Esophagus (tissue), 2 donors: ENCODE measurements at regions not wholly inside any gene's neighbourhood (a gene's known extent, or its start where the extent isn't known, plus 50 kb on each side); places are given as distances from the start of the nearest gene placed in this dataset.

Experiments
- H3K27ac ChIP-seq, 2 donors: one replicate each; pipeline ENCODE4 v1.5.1; 2013; ENCODE audit warnings: low read depth in 2 of 2, mild to moderate bottlenecking in 2 of 2, inconsistent platforms in 1 of 2, low read length in 1 of 2, moderate library complexity in 1 of 2
- H3K27me3 ChIP-seq, 2 donors: one replicate each; pipeline ENCODE4 v1.6.1; 2013; ENCODE audit warnings: low read length in 2 of 2, control low read depth in 1 of 2, mild to moderate bottlenecking in 1 of 2; ENCODE audit not compliant: insufficient read depth in 2 of 2, control insufficient read depth in 1 of 2
- H3K36me3 ChIP-seq, 2 donors: one replicate each; pipeline ENCODE4 v1.6.1; 2013; ENCODE audit warnings: low read length in 1 of 2; ENCODE audit not compliant: control insufficient read depth in 2 of 2, insufficient read depth in 2 of 2
- H3K4me1 ChIP-seq, 2 donors: one replicate each; pipeline ENCODE4 v1.6.1; 2013; ENCODE audit warnings: low read length in 1 of 2; ENCODE audit not compliant: control insufficient read depth in 2 of 2, insufficient read depth in 2 of 2
- H3K4me3 ChIP-seq, 2 donors: one replicate each; pipeline ENCODE4 v1.5.1; 2013; ENCODE audit warnings: low read length in 2 of 2, mild to moderate bottlenecking in 2 of 2, low read depth in 1 of 2, moderate library complexity in 1 of 2
- H3K9me3 ChIP-seq, 2 donors: one replicate each; pipeline ENCODE4 v1.6.1; 2013; ENCODE audit warnings: mild to moderate bottlenecking in 2 of 2, low read depth in 1 of 2, low read length in 1 of 2, moderate library complexity in 1 of 2; ENCODE audit not compliant: control insufficient read depth in 2 of 2, insufficient read depth in 1 of 2
- WGBS, 2 donors: extraction: QIAGEN DNeasy Blood & Tissue Kit; methylation state at CpG; one replicate each; pipeline ENCODE4 v1.1.7; 2013; 5-methylcytosine and 5-hydroxymethylcytosine counted together
- donor health status: healthy with polysubstance abuse.
- donor health status: Bipolar disorder and iron deficiency.

DNA sequence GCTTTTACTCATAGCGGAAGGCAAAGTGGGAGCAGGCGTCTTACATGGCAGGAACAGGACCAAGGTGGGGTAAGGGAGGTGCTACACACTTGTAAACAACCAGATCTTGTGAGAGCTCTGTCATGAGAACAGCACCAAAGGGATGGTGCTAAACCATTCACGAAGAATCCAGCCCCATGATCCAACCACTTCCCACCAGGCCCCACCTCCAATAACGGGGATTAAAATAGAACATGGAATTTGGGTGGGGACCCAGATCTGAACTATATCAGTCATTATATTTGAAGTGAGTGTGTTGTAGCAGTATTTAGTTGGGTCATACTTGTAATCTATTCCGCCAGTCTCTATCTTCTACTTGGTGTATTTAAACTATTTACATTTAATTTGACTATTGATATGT is 190.9 kb downstream of the RPLP1 start:
- Histone ChIP-seq H3K9me3 (no peaks in the 10 kb centered on the region), H3K4me1 (no peaks in the 10 kb centered on the region), H3K36me3 (no peaks in the 10 kb centered on the region), H3K4me3 (no peak overlapping the region), H3K27ac (no peak overlapping the region), H3K27me3 (no peaks in the 10 kb centered on the region)
- WGBS, 2 donors, result 85 to 93% methylated on average over 5 of the region's 5 CpGs

DNA sequence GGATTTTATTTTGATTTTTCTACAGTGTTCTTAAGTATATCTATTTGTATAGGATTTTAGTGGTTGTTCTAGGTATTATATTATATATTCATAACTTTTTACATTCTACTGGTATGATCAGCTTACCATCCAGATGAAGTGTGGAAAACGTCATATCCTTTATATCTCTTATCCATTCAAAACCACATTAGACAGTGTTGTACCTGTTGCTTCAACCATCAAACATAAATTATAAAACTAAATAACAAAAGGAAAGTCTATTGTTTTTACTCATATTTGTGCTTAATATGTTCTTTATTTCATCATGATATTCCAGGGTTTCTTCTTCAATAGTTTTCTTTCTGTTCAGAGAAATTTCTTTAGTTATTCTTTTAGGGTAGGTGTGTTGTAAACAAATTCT is 191.4 kb downstream of the RPLP1 start:
- H3K9me3 ChIP-seq, result no peaks in the 10 kb centered on the region
- H3K27ac ChIP-seq, result no peak overlapping the region
- H3K4me3 ChIP-seq, result no peak overlapping the region
- 86 to 89% methylated on average over 1 of the region's 1 CpG for WGBS, 2 donors
- no peaks in the 10 kb centered on the region for H3K4me1 ChIP-seq
- H3K36me3 ChIP-seq, result no peaks in the 10 kb centered on the region
- H3K27me3 ChIP-seq, result no peaks in the 10 kb centered on the region

DNA sequence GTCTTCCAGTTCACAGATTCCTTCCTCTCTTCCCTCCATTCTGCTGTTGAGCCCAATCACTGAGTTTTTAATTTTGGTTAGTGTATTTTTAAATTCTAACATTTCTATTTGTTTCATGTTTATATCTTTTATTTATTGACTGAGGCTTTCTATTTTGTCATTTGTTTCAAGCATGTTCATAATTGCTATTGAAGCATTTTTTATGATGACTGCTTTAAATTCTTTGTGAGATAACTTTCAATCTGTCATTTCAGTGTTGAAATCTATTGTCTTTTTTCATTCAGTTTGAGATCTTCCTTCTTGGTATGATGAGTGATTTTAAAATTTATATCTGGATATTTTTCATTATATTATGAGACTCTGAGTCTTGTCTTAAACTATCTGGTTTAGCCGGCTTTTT is 192.3 kb downstream of the RPLP1 start:
- H3K4me3 ChIP-seq, result no peak overlapping the region
- H3K36me3 ChIP-seq, result no peaks in the 10 kb centered on the region
- no peak overlapping the region for H3K27ac ChIP-seq
- H3K27me3 ChIP-seq, result no peaks in the 10 kb centered on the region
- WGBS, 2 donors, result 87 to 93% methylated on average over 1 of the region's 1 CpG
- H3K9me3 ChIP-seq, result no peaks in the 10 kb centered on the region
- no peaks in the 10 kb centered on the region for H3K4me1 ChIP-seq

DNA sequence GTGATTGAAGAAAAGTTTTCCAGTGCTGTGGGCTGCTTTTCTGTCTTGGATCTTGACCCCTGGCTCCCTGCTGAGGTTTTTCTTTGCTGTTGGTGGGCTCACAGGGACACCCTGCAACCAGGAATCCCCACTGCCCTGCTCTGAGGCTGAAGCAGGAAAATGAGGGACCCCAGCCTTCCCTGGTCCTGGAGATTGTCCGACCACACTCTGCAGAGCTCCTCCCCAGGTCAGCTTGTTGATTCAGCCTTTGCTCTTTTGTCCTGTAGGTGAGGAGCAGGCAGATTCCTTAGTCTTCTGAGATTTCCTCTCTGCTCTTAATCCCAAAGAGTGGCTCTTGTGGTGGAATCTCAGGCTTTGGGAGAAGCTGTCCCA is 194.5 kb downstream of the RPLP1 start:
- 75 to 84% methylated on average over 1 of the region's 1 CpG for WGBS, 2 donors
- H3K4me1 ChIP-seq, result no peaks in the 10 kb centered on the region
- H3K9me3 ChIP-seq, result no peaks in the 10 kb centered on the region
- H3K27ac ChIP-seq, result no peak overlapping the region
- H3K4me3 ChIP-seq, result no peak overlapping the region
- H3K27me3 ChIP-seq, result no peaks in the 10 kb centered on the region
- no peaks in the 10 kb centered on the region for H3K36me3 ChIP-seq

- H3K9me3 ChIP-seq, result no peaks in the 10 kb centered on the region
- H3K4me3 ChIP-seq, result no peak overlapping the region
- no peaks in the 10 kb centered on the region for H3K36me3 ChIP-seq
- H3K27ac ChIP-seq, result no peak overlapping the region
- 49 to 53% methylated on average over 14 of the region's 14 CpGs for WGBS, 2 donors
- no peaks in the 10 kb centered on the region for H3K27me3 ChIP-seq
- no peaks in the 10 kb centered on the region for H3K4me1 ChIP-seq
These were observed 195.6 kb downstream of the RPLP1 start for GRCh38 chr15:69648212-69648611.

- Histone ChIP-seq H3K4me3 (no peak overlapping the region), H3K9me3 (no peaks in the 10 kb centered on the region), H3K27me3 (no peaks in the 10 kb centered on the region), H3K27ac (no peak overlapping the region), H3K4me1 (no peaks in the 10 kb centered on the region), H3K36me3 (no peaks in the 10 kb centered on the region)
- WGBS, 2 donors, result 60 to 62% methylated on average over 13 of the region's 13 CpGs
These were observed 196.4 kb downstream of the RPLP1 start for GRCh38 chr15:69648775-69649735.

DNA sequence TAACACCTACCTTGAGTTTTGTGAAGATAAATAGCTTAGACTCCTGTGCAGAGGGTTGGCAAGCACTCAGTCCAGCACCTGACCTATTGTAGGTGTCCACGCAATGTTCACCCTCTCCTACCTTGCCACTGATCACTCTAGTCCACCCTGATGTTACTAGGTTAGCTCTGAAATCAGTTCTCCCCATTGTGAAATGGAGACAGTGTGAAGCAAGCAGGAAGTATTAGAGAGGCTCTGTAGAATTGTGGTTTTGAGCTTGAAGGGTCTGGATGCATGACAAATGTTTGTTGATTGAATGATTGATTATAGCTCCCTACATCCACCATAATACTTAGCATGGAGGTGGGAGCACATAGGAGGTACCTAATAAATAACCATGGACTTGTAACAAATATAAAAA is 199.7 kb downstream of the RPLP1 start:
- H3K27ac ChIP-seq, result no peak overlapping the region
- H3K9me3 ChIP-seq, result no peaks in the 10 kb centered on the region
- H3K36me3 ChIP-seq, result no peaks in the 10 kb centered on the region
- H3K4me1 ChIP-seq, result no peaks in the 10 kb centered on the region
- 93 to 100% methylated on average over 1 of the region's 1 CpG for WGBS, 2 donors
- no peaks in the 10 kb centered on the region for H3K27me3 ChIP-seq
- no peak overlapping the region for H3K4me3 ChIP-seq

GRCh38 chr15:69652751-69653305 is 200.2 kb downstream of the RPLP1 start:
- no peaks in the 10 kb centered on the region for H3K27me3 ChIP-seq
- 83 to 84% methylated on average over 5 of the region's 5 CpGs for WGBS, 2 donors
- H3K36me3 ChIP-seq, result no peaks in the 10 kb centered on the region
- H3K27ac ChIP-seq, result no peak overlapping the region
- H3K9me3 ChIP-seq, result no peaks in the 10 kb centered on the region
- H3K4me1 ChIP-seq, result no peaks in the 10 kb centered on the region
- no peak overlapping the region for H3K4me3 ChIP-seq

DNA sequence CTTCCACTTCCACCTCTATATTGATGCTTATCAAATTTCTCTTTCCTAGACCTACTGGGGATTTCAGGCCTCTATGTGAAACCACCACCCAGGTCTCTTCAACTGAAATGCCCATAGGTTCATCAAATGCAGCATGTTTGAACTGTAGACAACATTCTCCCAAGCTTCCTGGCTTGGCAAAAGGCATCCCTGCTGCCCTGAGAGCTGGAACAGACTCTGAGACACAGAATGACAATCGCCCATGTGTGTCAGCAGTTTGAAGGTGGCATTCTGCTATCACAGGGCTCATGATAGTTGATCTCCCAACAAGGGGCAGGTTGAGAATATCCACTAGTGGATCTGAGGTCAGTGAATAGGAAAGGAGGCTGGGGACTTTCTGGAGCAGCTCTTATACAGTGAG is 200.7 kb downstream of the RPLP1 start:
- WGBS, 2 donors, result 79 to 84% methylated on average over 1 of the region's 1 CpG
- H3K27me3 ChIP-seq, result no peaks in the 10 kb centered on the region
- no peak overlapping the region for H3K4me3 ChIP-seq
- no peaks in the 10 kb centered on the region for H3K4me1 ChIP-seq
- no peak overlapping the region for H3K27ac ChIP-seq
- no peaks in the 10 kb centered on the region for H3K9me3 ChIP-seq
- H3K36me3 ChIP-seq, result no peaks in the 10 kb centered on the region

GRCh38 chr15:69653846-69654245 is 201.2 kb downstream of the RPLP1 start:
- Histone ChIP-seq H3K4me3 (no peak overlapping the region), H3K27ac (no peak overlapping the region), H3K9me3 (no peaks in the 10 kb centered on the region), H3K4me1 (no peaks in the 10 kb centered on the region), H3K36me3 (no peaks in the 10 kb centered on the region), H3K27me3 (no peaks in the 10 kb centered on the region)
- 91% methylated on average over 2 of the region's 2 CpGs for WGBS, 2 donors
